Neural progenitor cell (in vitro differentiated cells): ENCODE measurements at regions not wholly inside any gene's neighbourhood (a gene's known extent, or its start where the extent isn't known, plus 50 kb on each side); places are given as distances from the start of the nearest gene placed in this dataset.

Experiments used
- DNase-seq: peaks from one replicate; pipeline ENCODE4 v3.0.0-alpha.2; 2016; ENCODE audit warnings: low spot score
- H2AFZ ChIP-seq: fragments of 200-600 bp; sonication (generic); replicated peaks from 2 replicates; pipeline ENCODE4 v1.6.1; 2016; ENCODE audit warnings: antibody characterized with exemption
- H3F3A ChIP-seq: fragments of 200-600 bp; sonication (generic); 2 replicates; pipeline ENCODE4 v1.6.1; 2016; ENCODE audit warnings: antibody characterized with exemption, low read depth
- H3K27ac ChIP-seq: fragments of 200-600 bp; sonication (generic); 2 replicates; pipeline ENCODE4 v1.5.1; 2016; ENCODE audit warnings: mild to moderate bottlenecking
- H3K27me3 ChIP-seq: fragments of 200-600 bp; sonication (generic); 2 replicates; pipeline ENCODE4 v1.6.1; 2016; ENCODE audit warnings: mild to moderate bottlenecking, moderate library complexity
- H3K36me3 ChIP-seq: fragments of 200-600 bp; sonication (generic); 2 replicates; pipeline ENCODE4 v1.5.1; 2016
- H3K4me1 ChIP-seq: fragments of 200-600 bp; sonication (generic); 2 replicates; pipeline ENCODE4 v1.6.1; 2016; ENCODE audit warnings: mixed run types
- H3K4me2 ChIP-seq: fragments of 200-600 bp; sonication (generic); 2 replicates; pipeline ENCODE4 v1.6.1; 2016
- H3K4me3 ChIP-seq: fragments of 200-600 bp; sonication (generic); 2 replicates; pipeline ENCODE4 v1.5.1; 2016
- H3K79me2 ChIP-seq: fragments of 200-600 bp; sonication (generic); 2 replicates; pipeline ENCODE4 v1.6.1; 2016; ENCODE audit warnings: low read depth
- H3K9ac ChIP-seq: fragments of 200-600 bp; sonication (generic); 2 replicates; pipeline ENCODE4 v1.6.1; 2016
- H3K9me3 ChIP-seq: fragments of 200-600 bp; sonication (generic); 2 replicates; pipeline ENCODE4 v1.5.1; 2016; ENCODE audit warnings: low read depth
- H4K20me1 ChIP-seq: fragments of 200-600 bp; sonication (generic); 2 replicates; pipeline ENCODE4 v1.6.1; 2016; ENCODE audit warnings: low read depth
- H3K27ac Mint-ChIP-seq: 3 replicates; pipeline ENCODE4 v1.8.0; 2021; ENCODE audit warnings: mixed read lengths
- H3K27me3 Mint-ChIP-seq: 2 replicates; pipeline ENCODE4 v1.8.0; 2022; ENCODE audit warnings: low read depth, mild to moderate bottlenecking, inconsistent platforms, moderate library complexity, mixed read lengths; ENCODE audit not compliant: insufficient read depth
- H3K36me3 Mint-ChIP-seq: 3 replicates; pipeline ENCODE4 v1.8.0; 2021; ENCODE audit warnings: mixed read lengths
- H3K4me1 Mint-ChIP-seq: 3 replicates; pipeline ENCODE4 v1.8.0; 2021; ENCODE audit warnings: mixed read lengths
- H3K4me3 Mint-ChIP-seq: 3 replicates; pipeline ENCODE4 v1.8.0; 2021; ENCODE audit warnings: mild to moderate bottlenecking, moderate library complexity, mixed read lengths
- H3K9me3 Mint-ChIP-seq: 3 replicates; pipeline ENCODE4 v1.8.0; 2020; ENCODE audit warnings: mixed read lengths
- EZH2 ChIP-seq: fragments of 200-600 bp; sonication (generic); IDR thresholded peaks from 2 replicates; pipeline ENCODE4 v1.6.1; 2017; ENCODE audit warnings: antibody characterized with exemption, mild to moderate bottlenecking, moderate library complexity
- EZH2phosphoT487 ChIP-seq: fragments of 200-600 bp; sonication (generic); IDR thresholded peaks from 2 replicates; pipeline ENCODE4 v1.6.1; 2017; ENCODE audit warnings: antibody characterized with exemption
- TF ChIP-seq, protein P1 (sequence below): fragments of 200-600 bp; sonication (generic); IDR thresholded peaks from 2 replicates; pipeline ENCODE4 v1.5.1; 2017; ENCODE audit warnings: antibody characterized with exemption, mild to moderate bottlenecking

DNA sequence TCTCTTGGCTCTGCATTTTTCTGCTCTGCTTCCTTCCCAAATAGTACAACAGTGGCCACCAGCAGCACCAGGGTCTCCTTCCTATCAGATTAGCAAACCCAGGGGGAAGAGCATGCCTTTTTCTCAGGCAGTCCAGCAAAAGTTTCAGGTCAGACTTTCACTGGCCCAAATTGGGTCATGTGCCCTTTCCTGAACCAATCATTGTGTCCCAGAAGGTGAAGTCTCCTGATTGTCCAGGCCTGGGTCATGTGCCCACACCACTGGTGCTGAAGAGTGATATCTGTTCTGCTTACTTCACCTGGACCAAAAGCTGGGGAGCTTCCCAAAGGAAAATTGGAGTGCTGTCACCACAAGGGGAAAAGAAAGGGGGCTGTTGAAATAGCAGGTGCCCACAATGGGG, 64.1 kb upstream of the ALX4 start:
- Histone ChIP-seq H4K20me1 (no peaks in the 10 kb centered on the region), H3F3A (no peaks in the 10 kb centered on the region), H3K9me3 (no peaks in the 10 kb centered on the region), H3K4me3 (no peak overlapping the region), H3K9ac (no peak overlapping the region), H3K79me2 (no peaks in the 10 kb centered on the region), H2AFZ (no peak overlapping the region), H3K4me2 (no peak overlapping the region), H3K27me3 (no peaks in the 10 kb centered on the region), H3K36me3 (no peaks in the 10 kb centered on the region), H3K4me1 (no peaks in the 10 kb centered on the region), H3K27ac (no peak overlapping the region)
- no peak for DNase-seq
- TF ChIP-seq EZH2 (no peak), EZH2phosphoT487 (no peak)
- TF ChIP-seq, protein P1, sequence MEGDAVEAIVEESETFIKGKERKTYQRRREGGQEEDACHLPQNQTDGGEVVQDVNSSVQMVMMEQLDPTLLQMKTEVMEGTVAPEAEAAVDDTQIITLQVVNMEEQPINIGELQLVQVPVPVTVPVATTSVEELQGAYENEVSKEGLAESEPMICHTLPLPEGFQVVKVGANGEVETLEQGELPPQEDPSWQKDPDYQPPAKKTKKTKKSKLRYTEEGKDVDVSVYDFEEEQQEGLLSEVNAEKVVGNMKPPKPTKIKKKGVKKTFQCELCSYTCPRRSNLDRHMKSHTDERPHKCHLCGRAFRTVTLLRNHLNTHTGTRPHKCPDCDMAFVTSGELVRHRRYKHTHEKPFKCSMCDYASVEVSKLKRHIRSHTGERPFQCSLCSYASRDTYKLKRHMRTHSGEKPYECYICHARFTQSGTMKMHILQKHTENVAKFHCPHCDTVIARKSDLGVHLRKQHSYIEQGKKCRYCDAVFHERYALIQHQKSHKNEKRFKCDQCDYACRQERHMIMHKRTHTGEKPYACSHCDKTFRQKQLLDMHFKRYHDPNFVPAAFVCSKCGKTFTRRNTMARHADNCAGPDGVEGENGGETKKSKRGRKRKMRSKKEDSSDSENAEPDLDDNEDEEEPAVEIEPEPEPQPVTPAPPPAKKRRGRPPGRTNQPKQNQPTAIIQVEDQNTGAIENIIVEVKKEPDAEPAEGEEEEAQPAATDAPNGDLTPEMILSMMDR, result no peak
- Mint-ChIP-seq H3K36me3 (no peaks in the 10 kb centered on the region), H3K9me3 (peaks cover 5% of the 10 kb centered on the region), H3K4me1 (peaks cover 4% of the 10 kb centered on the region), H3K27me3 (peaks cover 5% of the 10 kb centered on the region), H3K27ac (no peak overlapping the region), H3K4me3 (no peak overlapping the region)

- no peak overlapping the region for H3K4me3 ChIP-seq
- H3K4me1 ChIP-seq, result no peaks in the 10 kb centered on the region
Observed at GRCh38 chr11:44376423-44376822, 66.5 kb upstream of the ALX4 start.

GRCh38 chr11:44377121-44377520, 67.2 kb upstream of the ALX4 start:
- Histone ChIP-seq H3K27ac (no peak overlapping the region), H3K9ac (no peak overlapping the region), H3K27me3 (no peaks in the 10 kb centered on the region), H2AFZ (no peak overlapping the region), H3F3A (no peaks in the 10 kb centered on the region), H3K4me1 (peaks cover 5% of the 10 kb centered on the region), H3K9me3 (no peaks in the 10 kb centered on the region), H3K36me3 (no peaks in the 10 kb centered on the region), H3K4me2 (no peak overlapping the region), H3K4me3 (no peak overlapping the region), H3K79me2 (no peaks in the 10 kb centered on the region), H4K20me1 (no peaks in the 10 kb centered on the region)
- Mint-ChIP-seq H3K27me3 (peaks cover 9% of the 10 kb centered on the region), H3K36me3 (no peaks in the 10 kb centered on the region), H3K27ac (no peak overlapping the region), H3K9me3 (peaks cover 5% of the 10 kb centered on the region), H3K4me3 (no peak overlapping the region), H3K4me1 (peaks cover 12% of the 10 kb centered on the region)
- DNase-seq, result no peak
- TF ChIP-seq EZH2 (no peak), EZH2phosphoT487 (no peak)
- TF ChIP-seq, protein P1, result no peak

More at GRCh38 chr11:44376423-44376822, 66.5 kb upstream of the ALX4 start:
- no peak for DNase-seq
- Mint-ChIP-seq H3K27ac (no peak overlapping the region), H3K9me3 (peaks cover 5% of the 10 kb centered on the region), H3K27me3 (peaks cover 8% of the 10 kb centered on the region), H3K4me1 (peaks cover 6% of the 10 kb centered on the region), H3K4me3 (no peak overlapping the region), H3K36me3 (no peaks in the 10 kb centered on the region)
- no peaks in the 10 kb centered on the region for H3K9me3 ChIP-seq
- H3K9ac ChIP-seq, result no peak overlapping the region
- H3K4me2 ChIP-seq, result no peak overlapping the region
- H2AFZ ChIP-seq, result no peak overlapping the region
- no peaks in the 10 kb centered on the region for H3K27me3 ChIP-seq
- H3F3A ChIP-seq, result no peaks in the 10 kb centered on the region
- TF ChIP-seq, protein P1, result no peak
- no peak for TF ChIP-seq EZH2phosphoT487
- TF ChIP-seq EZH2, result no peak
- H3K79me2 ChIP-seq, result no peaks in the 10 kb centered on the region
- no peak overlapping the region for H3K27ac ChIP-seq
- no peaks in the 10 kb centered on the region for H3K36me3 ChIP-seq
- H4K20me1 ChIP-seq, result no peaks in the 10 kb centered on the region
